ENCODE measurements at regions not wholly inside any gene's neighbourhood (a gene's known extent, or its start where the extent isn't known, plus 50 kb on each side); places are given as distances from the start of the nearest gene placed in this dataset.

- TF ChIP-seq MAX (IDR thresholded peaks at IDR 0.05) (no peak), USF1 (IDR thresholded peaks at IDR 0.05) (no peak), TEAD4 (IDR thresholded peaks at IDR 0.05) (no peak), RAD21 (IDR thresholded peaks at IDR 0.05; ENCODE audit: low read depth) (no peak), ZBTB7A (IDR thresholded peaks at IDR 0.05; ENCODE audit: low read depth) (no peak), CEBPB (IDR thresholded peaks at IDR 0.05) (no peak), FOXM1 (IDR thresholded peaks at IDR 0.05; ENCODE audit: borderline replicate concordance, low read depth) (no peak), YY1 (IDR thresholded peaks at IDR 0.05; ENCODE audit: low read depth) (no peak), EP300 (IDR thresholded peaks at IDR 0.05; ENCODE audit: borderline replicate concordance) (no peak)
Measured at GRCh38 chr9:17083258-17083657, 51.6 kb upstream of the CNTLN start.

- 0 out of 2 replicates have a peak, but pooled peaks have one; percentile 7 for TF ChIP-seq RAD21 (IDR thresholded peaks at IDR 0.05; ENCODE audit: low read depth)
- no peak for TF ChIP-seq TEAD4 (IDR thresholded peaks at IDR 0.05)
Measured at GRCh38 chr9:17082343-17083064, 52.3 kb upstream of the CNTLN start.

GRCh38 chr9:17081814-17082213 is 53.0 kb upstream of the CNTLN start:
- TF ChIP-seq CEBPB (IDR thresholded peaks at IDR 0.05) (no peak), YY1 (IDR thresholded peaks at IDR 0.05; ENCODE audit: low read depth) (no peak), REST (IDR thresholded peaks at IDR 0.05; ENCODE audit: low read depth) (no peak), USF1 (IDR thresholded peaks at IDR 0.05) (no peak), CREB1 (IDR thresholded peaks at IDR 0.05; ENCODE audit: low read depth) (no peak), MAX (IDR thresholded peaks at IDR 0.05) (no peak), TAF1 (IDR thresholded peaks at IDR 0.05; ENCODE audit: low read depth) (no peak), ZBTB7A (IDR thresholded peaks at IDR 0.05; ENCODE audit: low read depth) (no peak), FOXM1 (IDR thresholded peaks at IDR 0.05; ENCODE audit: borderline replicate concordance, low read depth) (no peak), RAD21 (IDR thresholded peaks at IDR 0.05; ENCODE audit: low read depth) (no peak), NFIC (IDR thresholded peaks at IDR 0.05) (no peak), EGR1 (IDR thresholded peaks at IDR 0.05) (no peak), EP300 (IDR thresholded peaks at IDR 0.05; ENCODE audit: borderline replicate concordance) (no peak), TEAD4 (IDR thresholded peaks at IDR 0.05) (no peak), TCF12 (IDR thresholded peaks at IDR 0.05; ENCODE audit: low read depth) (no peak)

GRCh38 chr9:17081351-17081750 is 53.5 kb upstream of the CNTLN start:
- TF ChIP-seq CREB1 (IDR thresholded peaks at IDR 0.05; ENCODE audit: low read depth) (no peak), USF1 (IDR thresholded peaks at IDR 0.05) (no peak), TCF12 (IDR thresholded peaks at IDR 0.05; ENCODE audit: low read depth) (no peak), TAF1 (IDR thresholded peaks at IDR 0.05; ENCODE audit: low read depth) (no peak), EP300 (IDR thresholded peaks at IDR 0.05; ENCODE audit: borderline replicate concordance) (no peak), FOXM1 (IDR thresholded peaks at IDR 0.05; ENCODE audit: borderline replicate concordance, low read depth) (no peak), RAD21 (IDR thresholded peaks at IDR 0.05; ENCODE audit: low read depth) (no peak), ZBTB7A (IDR thresholded peaks at IDR 0.05; ENCODE audit: low read depth) (no peak), MAX (IDR thresholded peaks at IDR 0.05) (no peak), REST (IDR thresholded peaks at IDR 0.05; ENCODE audit: low read depth) (no peak), NFIC (IDR thresholded peaks at IDR 0.05) (no peak), CEBPB (IDR thresholded peaks at IDR 0.05) (no peak), EGR1 (IDR thresholded peaks at IDR 0.05) (no peak), YY1 (IDR thresholded peaks at IDR 0.05; ENCODE audit: low read depth) (no peak), TEAD4 (IDR thresholded peaks at IDR 0.05) (no peak)

- no peak for TF ChIP-seq MAX (IDR thresholded peaks at IDR 0.05)
- TF ChIP-seq REST (IDR thresholded peaks at IDR 0.05; ENCODE audit: low read depth), result no peak
- TF ChIP-seq TCF12 (IDR thresholded peaks at IDR 0.05; ENCODE audit: low read depth), result no peak
- TF ChIP-seq NFIC (IDR thresholded peaks at IDR 0.05), result no peak
- no peak for TF ChIP-seq EGR1 (IDR thresholded peaks at IDR 0.05)
- no peak for TF ChIP-seq TEAD4 (IDR thresholded peaks at IDR 0.05)
- TF ChIP-seq YY1 (IDR thresholded peaks at IDR 0.05; ENCODE audit: low read depth), result no peak
- TF ChIP-seq CREB1 (IDR thresholded peaks at IDR 0.05; ENCODE audit: low read depth), result no peak
- no peak for TF ChIP-seq FOXM1 (IDR thresholded peaks at IDR 0.05; ENCODE audit: borderline replicate concordance, low read depth)
- no peak for TF ChIP-seq USF1 (IDR thresholded peaks at IDR 0.05)
Measured at GRCh38 chr9:17075758-17076485, 58.9 kb upstream of the CNTLN start.
